ENCODE measurements at regions not wholly inside any gene's neighbourhood (a gene's known extent, or its start where the extent isn't known, plus 50 kb on each side); places are given as distances from the start of the nearest gene placed in this dataset.

- no peak for DNase-seq (ENCODE audit: low read depth in 4 of 4, low spot score in 2 of 4)
Observed at GRCh38 chr10:78291722-78292121, 258.1 kb downstream of the RPS24 start.

- no peak for DNase-seq (ENCODE audit: low read depth in 4 of 4, low spot score in 2 of 4)
Observed at GRCh38 chr10:78292250-78292981, 258.8 kb downstream of the RPS24 start.

GRCh38 chr10:78292982-78293865 is 259.6 kb downstream of the RPS24 start:
- DNase-seq (ENCODE audit: low read depth in 4 of 4, low spot score in 2 of 4) = peak in 1 of 4 donors; percentile 72

- DNase-seq (ENCODE audit: low read depth in 4 of 4, low spot score in 2 of 4) = no peak
Observed at GRCh38 chr10:78295242-78295641, 261.6 kb downstream of the RPS24 start.

GRCh38 chr10:78296785-78297184 is 263.1 kb downstream of the RPS24 start:
- no peak for DNase-seq (ENCODE audit: low read depth in 4 of 4, low spot score in 2 of 4)

GRCh38 chr10:78297997-78298396 is 264.3 kb downstream of the RPS24 start:
- no peak for DNase-seq (ENCODE audit: low read depth in 4 of 4, low spot score in 2 of 4)

GRCh38 chr10:78298835-78299234 is 265.2 kb downstream of the RPS24 start:
- DNase-seq (ENCODE audit: low read depth in 4 of 4, low spot score in 2 of 4) = no peak

GRCh38 chr10:78299851-78300468 is 266.3 kb downstream of the RPS24 start:
- DNase-seq (ENCODE audit: low read depth in 4 of 4, low spot score in 2 of 4) = no peak

GRCh38 chr10:78300526-78300925 is 266.9 kb downstream of the RPS24 start:
- DNase-seq (ENCODE audit: low read depth in 4 of 4, low spot score in 2 of 4) = no peak

GRCh38 chr10:78301481-78301880 is 267.8 kb downstream of the RPS24 start:
- no peak for DNase-seq (ENCODE audit: low read depth in 4 of 4, low spot score in 2 of 4)

GRCh38 chr10:78301891-78302738 is 268.5 kb downstream of the RPS24 start:
- no peak for DNase-seq (ENCODE audit: low read depth in 4 of 4, low spot score in 2 of 4)

- no peak for DNase-seq (ENCODE audit: low read depth in 4 of 4, low spot score in 2 of 4)
Observed at GRCh38 chr10:78302739-78302988, 269.0 kb downstream of the RPS24 start.

- peak; percentile 84 to 89 (median 88) for DNase-seq (ENCODE audit: low read depth in 4 of 4, low spot score in 2 of 4)
Observed at GRCh38 chr10:78302989-78303854, 269.6 kb downstream of the RPS24 start.

- DNase-seq (ENCODE audit: low read depth in 4 of 4, low spot score in 2 of 4) = no peak
Observed at GRCh38 chr10:78304091-78305045, 270.7 kb downstream of the RPS24 start.

- DNase-seq (ENCODE audit: low read depth in 4 of 4, low spot score in 2 of 4) = no peak
Observed at GRCh38 chr10:78305311-78305710, 271.6 kb downstream of the RPS24 start.

- DNase-seq (ENCODE audit: low read depth in 4 of 4, low spot score in 2 of 4) = no peak
Observed at GRCh38 chr10:78306358-78306757, 272.7 kb downstream of the RPS24 start.

GRCh38 chr10:78307576-78307975 is 273.9 kb downstream of the RPS24 start:
- no peak for DNase-seq (ENCODE audit: low read depth in 4 of 4, low spot score in 2 of 4)

- no peak for DNase-seq (ENCODE audit: low read depth in 4 of 4, low spot score in 2 of 4)
Observed at GRCh38 chr10:78309536-78310237, 276.0 kb downstream of the RPS24 start.
